Endothelial cell of umbilical vein (primary cell): ENCODE measurements at regions not wholly inside any gene's neighbourhood (a gene's known extent, or its start where the extent isn't known, plus 50 kb on each side); places are given as distances from the start of the nearest gene placed in this dataset.

Experiments used
- BruUV-seq: library from RNA; stranded (reverse); fragments of 400-500 nt; replicated peaks from 2 replicates; lab custom pipeline; 2021; lab: Mats Ljungman, UMichigan
- CTCF ChIA-PET: fragments of 300-600, 350-600 bp; sonication (Branson Sonifier 250); formaldehyde crosslinking; loops from one replicate; lab custom pipeline; 2021; ENCODE audit warnings: antibody characterized with exemption, inconsistent platforms; lab: Charles Lee
- POLR2A ChIA-PET: fragments of 300-600, 350-600 bp; sonication (Branson Sonifier 250); formaldehyde crosslinking; loops from one replicate; lab custom pipeline; 2021; ENCODE audit warnings: antibody characterized with exemption, inconsistent platforms; lab: Charles Lee
- DNase-seq: peaks from one replicate; pipeline ENCODE4 v3.0.0-alpha.2; 2011; ENCODE audit warnings: low read depth, low spot score
- FAIRE-seq: peaks from 2 replicates; lab custom pipeline; 2011; peaks lifted over from hg19 to GRCh38; lab: Jason Lieb, UNC
- H2AFZ ChIP-seq: 2 replicates; pipeline ENCODE4 v1.6.0; 2012; ENCODE audit warnings: low read depth, low read length, control low read depth, inconsistent platforms
- H3K27ac ChIP-seq: 2 replicates; pipeline ENCODE4 v1.5.1; 2011; ENCODE audit warnings: low read depth, mild to moderate bottlenecking, control low read depth, low read length, moderate library complexity; ENCODE audit not compliant: insufficient read depth
- H3K27me3 ChIP-seq, 2 experiments: 2 replicates each; pipeline versions ENCODE4 v1.6.0 to v1.6.1; 2011; ENCODE audit warnings: low read length in 2 of 2, mixed read lengths in 1 of 2; ENCODE audit not compliant: control insufficient read depth in 2 of 2, insufficient read depth in 2 of 2
- H3K36me3 ChIP-seq, 2 experiments: 2 replicates in 1 of 2; 3 replicates in 1 of 2; pipeline ENCODE4 v1.5.1; 2011; ENCODE audit warnings: low read length in 2 of 2, mild to moderate bottlenecking in 1 of 2, moderate library complexity in 1 of 2; ENCODE audit not compliant: control insufficient read depth in 2 of 2, insufficient read depth in 2 of 2; ENCODE audit errors: extremely low read depth in 1 of 2
- H3K4me1 ChIP-seq: 3 replicates; pipeline ENCODE4 v1.5.1; 2011; ENCODE audit warnings: mild to moderate bottlenecking, low read length; ENCODE audit not compliant: control insufficient read depth, insufficient read depth; ENCODE audit errors: extremely low read depth
- H3K4me2 ChIP-seq: 2 replicates; pipeline ENCODE4 v1.6.1; 2011; ENCODE audit warnings: low read length, control low read depth, mixed read lengths; ENCODE audit not compliant: insufficient read depth
- H3K4me3 ChIP-seq, 3 experiments: fragments of 200-600 bp in 1 of 3; sonication (generic), shearing (Covaris generic) in 1 of 3; replicated peaks in 1 of 3; 2 replicates each; pipeline ENCODE4 v1.5.1; 2011 to 2016; ENCODE audit warnings: control low read depth in 3 of 3, low read length in 3 of 3, mild to moderate bottlenecking in 2 of 3, inconsistent platforms in 1 of 3, low read depth in 1 of 3, moderate library complexity in 1 of 3; ENCODE audit not compliant: insufficient read depth in 1 of 3
- H3K79me2 ChIP-seq: 2 replicates; pipeline ENCODE4 v1.6.0; 2012; ENCODE audit warnings: low read length, inconsistent platforms; ENCODE audit not compliant: control insufficient read depth, insufficient read depth
- H3K9ac ChIP-seq: replicated peaks from 2 replicates; pipeline ENCODE3; 2011; ENCODE audit warnings: low read length, control low read depth; ENCODE audit not compliant: insufficient read depth; ENCODE audit errors: extremely low read depth
- H3K9me1 ChIP-seq: replicated peaks from 3 replicates; pipeline ENCODE4 v1.6.0; 2011; ENCODE audit warnings: mild to moderate bottlenecking, low read length; ENCODE audit not compliant: control insufficient read depth, insufficient read depth; ENCODE audit errors: extremely low read depth
- H3K9me3 ChIP-seq: replicated peaks from 2 replicates; pipeline ENCODE4 v1.5.1; 2012; ENCODE audit warnings: low read length, inconsistent platforms; ENCODE audit not compliant: control insufficient read depth, insufficient read depth
- H4K20me1 ChIP-seq: replicated peaks from 2 replicates; pipeline ENCODE3; 2011; ENCODE audit warnings: mild to moderate bottlenecking, low read length; ENCODE audit not compliant: control insufficient read depth, insufficient read depth; ENCODE audit errors: extremely low read depth
- CTCF ChIP-seq, 2 donors: IDR thresholded peaks; 1 replicate in 1 of 2; 2 replicates in 1 of 2; pipeline ENCODE4 v1.5.1; 2011; ENCODE audit warnings: low read length in 2 of 2, mild to moderate bottlenecking in 2 of 2, moderate library complexity in 2 of 2, control low read depth in 1 of 2, inconsistent platforms in 1 of 2, low read depth in 1 of 2; ENCODE audit not compliant: insufficient read depth in 1 of 2; ENCODE audit errors: extremely low read depth in 1 of 2
- EZH2 ChIP-seq: IDR thresholded peaks from 2 replicates; pipeline ENCODE4 v1.6.1; 2012; ENCODE audit warnings: borderline replicate concordance, low read depth, mild to moderate bottlenecking, moderate library complexity, low read length, inconsistent platforms; ENCODE audit not compliant: severe bottlenecking
- FOS ChIP-seq: IDR thresholded peaks from 2 replicates; pipeline ENCODE4 v1.6.1; 2011; ENCODE audit warnings: mild to moderate bottlenecking, low read length, moderate library complexity, borderline replicate concordance; ENCODE audit not compliant: insufficient read depth
- GATA2 ChIP-seq: IDR thresholded peaks from 2 replicates; pipeline ENCODE4 v1.7.0; 2011; ENCODE audit warnings: low read depth, mild to moderate bottlenecking, moderate library complexity, mixed read lengths, low read length; ENCODE audit not compliant: insufficient read length, insufficient read depth
- JUN ChIP-seq: IDR thresholded peaks from 2 replicates; pipeline ENCODE4 v1.6.1; 2011; ENCODE audit warnings: borderline replicate concordance, low read depth; ENCODE audit not compliant: insufficient read length, insufficient read depth
- MAX ChIP-seq: IDR thresholded peaks from 2 replicates; pipeline ENCODE4 v1.6.1; 2011; ENCODE audit not compliant: insufficient read depth, insufficient read length
- MYC ChIP-seq: IDR thresholded peaks from one replicate; pipeline ENCODE4 v1.6.1; 2011; ENCODE audit warnings: mild to moderate bottlenecking, low read depth, low read length
- POLR2A ChIP-seq: IDR thresholded peaks from 2 replicates; pipeline ENCODE4 v1.6.1; 2012; ENCODE audit warnings: low read depth, mild to moderate bottlenecking, control low read depth, low read length
- POLR2AphosphoS5 ChIP-seq: IDR thresholded peaks from 2 replicates; pipeline ENCODE4 v1.6.1; 2012; ENCODE audit warnings: low read depth, mild to moderate bottlenecking, control low read depth, low read length, moderate library complexity; ENCODE audit not compliant: insufficient read depth
- dilution Hi-C: fragments of 300-500 bp; cut with MboI; formaldehyde crosslinking; loops from one replicate; pipeline ENCODE4 v1.15.0; 2019; ENCODE audit warnings: low sequenced_read_pairs; ENCODE audit not compliant: extremely low pct_ligation_motif_present
- intact Hi-C: fragments of 100-400 bp; cut with micrococcal nuclease; formaldehyde crosslinking; loops from one replicate; pipeline ENCODE4 v1.10.0; 2022

GRCh38 chr20:17874271-17875105, 94.1 kb downstream of the SNX5 start:
- TF ChIP-seq EZH2 (no peak), POLR2A (no peak), MYC (no peak), CTCF (IDR thresholded peaks at IDR 0.05; ENCODE audit: extremely low read depth in 1 of 2, insufficient read depth in 1 of 2, low read depth in 1 of 2, low read length in 2 of 2) (no peak), MAX (no peak), JUN (no peak), FOS (no peak), GATA2 (no peak), POLR2AphosphoS5 (no peak)
- no peaks in the 10 kb centered on the region for H3K79me2 ChIP-seq
- ChIA-PET POLR2A (interaction anchor here (1.7 kb wide), 1 partner anchor 192 kb away, joined by 4 read pairs; the partner anchor contains the start of gene RRBP1), CTCF (interaction anchor here (0.7 to 1.9 kb wide), 11 partner anchors 12 to 224 kb away, joined by 3 to 10 read pairs (median 4); partner anchors contain the start of gene RRBP1)
- H3K4me1 ChIP-seq = no peaks in the 10 kb centered on the region
- H3K9ac ChIP-seq = no peak overlapping the region
- H3K9me3 ChIP-seq = no peaks in the 10 kb centered on the region
- H3K27me3 ChIP-seq = peaks cover 9 to 16% of the 10 kb centered on the region in 2 experiments
- no peaks in the 10 kb centered on the region for H4K20me1 ChIP-seq
- no peak overlapping the region for H3K27ac ChIP-seq
- H3K4me3 ChIP-seq = no peak overlapping the region
- intact Hi-C loops (no loop called here), dilution Hi-C loops (no loop called here)
- DNase-seq = no peak
- H3K36me3 ChIP-seq = no peaks in the 10 kb centered on the region
- no TSS peak for BruUV-seq
- no peaks in the 10 kb centered on the region for H3K9me1 ChIP-seq
- H2AFZ ChIP-seq = peak overlapping the region; percentile 60
- FAIRE-seq = no peak
- no peak overlapping the region for H3K4me2 ChIP-seq
